Fibroblast of peridontal ligament (primary cell): ENCODE measurements at regions not wholly inside any gene's neighbourhood (a gene's known extent, or its start where the extent isn't known, plus 50 kb on each side); places are given as distances from the start of the nearest gene placed in this dataset.
"Not testable (repeated sequence)": the region's sequence is repeated elsewhere in the genome, so short reads cannot be mapped to it uniquely, and the experiment has no call there.

Experiments
- DNase-seq: peaks from one replicate; pipeline ENCODE4 v3.0.0-alpha.2; 2010; ENCODE audit errors: extremely low read depth

- DNase-seq: not testable (repeated sequence)
Measured at GRCh38 chr17:45554479-45554878, 64.0 kb upstream of the PLEKHM1 start.

GRCh38 chr17:45558821-45559220 is 68.3 kb upstream of the PLEKHM1 start:
- DNase-seq: not testable (repeated sequence)

GRCh38 chr17:45562868-45563267 is 72.3 kb upstream of the PLEKHM1 start:
- not testable (repeated sequence) for DNase-seq

- not testable (repeated sequence) for DNase-seq
Measured at GRCh38 chr17:45563283-45563682, 72.8 kb upstream of the PLEKHM1 start.

- DNase-seq: not testable (repeated sequence)
Measured at GRCh38 chr17:45568275-45568674, 77.8 kb upstream of the PLEKHM1 start.

- DNase-seq: not testable (repeated sequence)
Measured at GRCh38 chr17:45573326-45573725, 82.8 kb upstream of the PLEKHM1 start.

- peak; percentile 59 for DNase-seq
Measured at GRCh38 chr17:45573924-45574770, 83.6 kb upstream of the PLEKHM1 start.

GRCh38 chr17:45575126-45575885 is 84.8 kb upstream of the PLEKHM1 start:
- no peak for DNase-seq

- DNase-seq: not testable (repeated sequence)
Measured at GRCh38 chr17:45576527-45577307, 86.2 kb upstream of the PLEKHM1 start.

- no peak for DNase-seq
Measured at GRCh38 chr17:45577571-45578279, 87.2 kb upstream of the PLEKHM1 start.

GRCh38 chr17:45578516-45579455 is 88.3 kb upstream of the PLEKHM1 start:
- DNase-seq: no peak

- DNase-seq: no peak
Measured at GRCh38 chr17:45579529-45580495, 89.3 kb upstream of the PLEKHM1 start.

GRCh38 chr17:45580924-45581323 is 90.4 kb upstream of the PLEKHM1 start:
- DNase-seq: no peak

- no peak for DNase-seq
Measured at GRCh38 chr17:45581860-45582259, 91.3 kb upstream of the PLEKHM1 start.

- peak; percentile 41 for DNase-seq
Measured at GRCh38 chr17:45584092-45585036, 93.8 kb upstream of the PLEKHM1 start.

- peak; percentile 72 for DNase-seq
Measured at GRCh38 chr17:45585037-45585733, 94.7 kb upstream of the PLEKHM1 start.
